Adipocyte (in vitro differentiated cells): ENCODE measurements at regions not wholly inside any gene's neighbourhood (a gene's known extent, or its start where the extent isn't known, plus 50 kb on each side); places are given as distances from the start of the nearest gene placed in this dataset.

Source experiments
- DNase-seq: peaks from one replicate; pipeline ENCODE4 v3.0.0-alpha.2; 2015; ENCODE audit warnings: low read depth
- H3K27me3 ChIP-seq: replicated peaks from 2 replicates; pipeline ENCODE4 v1.7.0; 2013; ENCODE audit warnings: mild to moderate bottlenecking, low read length, moderate library complexity; ENCODE audit not compliant: control insufficient read depth, insufficient read depth
- H3K36me3 ChIP-seq: 2 replicates; pipeline ENCODE4 v1.7.0; 2013; ENCODE audit warnings: low read length, mild to moderate bottlenecking, moderate library complexity; ENCODE audit not compliant: control insufficient read depth, insufficient read depth, severe bottlenecking
- H3K4me1 ChIP-seq: 2 replicates; pipeline ENCODE4 v1.7.0; 2013; ENCODE audit warnings: mild to moderate bottlenecking, low read length, moderate library complexity; ENCODE audit not compliant: control insufficient read depth, insufficient read depth
- H3K4me3 ChIP-seq: 2 replicates; pipeline ENCODE4 v1.7.0; 2013; ENCODE audit warnings: mild to moderate bottlenecking, low read length, moderate library complexity
- H3K9ac ChIP-seq: 2 replicates; pipeline ENCODE4 v1.7.0; 2013; ENCODE audit warnings: mild to moderate bottlenecking, low read length, moderate library complexity
- H3K9me3 ChIP-seq: 2 replicates; pipeline ENCODE4 v1.7.0; 2013; ENCODE audit warnings: mild to moderate bottlenecking, low read length, moderate library complexity; ENCODE audit not compliant: control insufficient read depth

DNA sequence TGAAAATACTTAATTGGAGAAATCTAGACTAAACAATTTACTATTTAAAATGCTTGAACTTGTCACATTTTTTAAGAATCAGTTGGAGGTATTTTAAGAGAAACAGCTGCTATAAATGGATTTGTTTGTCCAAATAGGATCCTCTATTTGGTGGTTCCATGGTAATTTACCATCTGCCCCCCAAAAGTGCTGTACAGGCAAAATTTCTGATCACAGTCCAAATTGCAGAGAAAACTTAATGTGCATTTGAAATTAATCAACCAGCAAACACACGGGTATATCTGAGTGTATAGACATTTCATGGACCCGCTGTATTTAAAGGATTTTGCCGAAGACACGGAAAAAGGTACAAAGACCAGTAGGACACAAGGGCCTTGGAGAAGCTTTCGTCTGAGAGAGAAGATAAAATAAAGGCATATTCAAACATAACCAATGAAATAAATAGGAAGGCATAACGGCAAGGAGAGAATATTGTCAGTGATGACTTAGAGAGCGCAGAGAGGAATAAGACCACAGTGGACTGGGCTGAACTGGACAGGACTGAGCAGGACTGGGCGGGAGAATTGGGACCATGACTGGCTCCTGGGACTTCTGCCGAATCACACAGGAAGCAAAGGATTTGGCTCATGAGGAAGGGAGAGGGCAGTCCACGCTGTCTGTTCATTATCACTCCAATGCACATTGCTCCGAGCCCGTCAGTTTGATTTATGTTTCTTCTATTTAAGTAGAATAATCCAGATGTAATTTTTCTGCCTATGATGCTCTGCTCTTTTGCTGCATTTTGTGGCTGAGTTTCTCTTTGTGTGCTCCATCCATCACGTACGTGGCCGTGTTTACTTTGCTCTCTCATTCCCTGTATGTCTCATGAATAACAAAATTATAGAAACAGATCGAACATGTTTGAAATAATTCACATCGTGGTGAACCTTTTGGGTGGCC lies 112.8 kb downstream of the PRLHR start:
- H3K9ac ChIP-seq = no peak overlapping the region
- DNase-seq = no peak
- no peaks in the 10 kb centered on the region for H3K9me3 ChIP-seq
- H3K27me3 ChIP-seq = no peaks in the 10 kb centered on the region
- H3K4me1 ChIP-seq = no peaks in the 10 kb centered on the region
- no peaks in the 10 kb centered on the region for H3K36me3 ChIP-seq
- H3K4me3 ChIP-seq = no peak overlapping the region

- Histone ChIP-seq H3K9me3 (no peaks in the 10 kb centered on the region), H3K4me3 (no peak overlapping the region), H3K36me3 (no peaks in the 10 kb centered on the region), H3K9ac (no peak overlapping the region), H3K27me3 (no peaks in the 10 kb centered on the region), H3K4me1 (no peaks in the 10 kb centered on the region)
- no peak for DNase-seq
These were observed 113.6 kb downstream of the PRLHR start for GRCh38 chr10:118481871-118482270.

DNA sequence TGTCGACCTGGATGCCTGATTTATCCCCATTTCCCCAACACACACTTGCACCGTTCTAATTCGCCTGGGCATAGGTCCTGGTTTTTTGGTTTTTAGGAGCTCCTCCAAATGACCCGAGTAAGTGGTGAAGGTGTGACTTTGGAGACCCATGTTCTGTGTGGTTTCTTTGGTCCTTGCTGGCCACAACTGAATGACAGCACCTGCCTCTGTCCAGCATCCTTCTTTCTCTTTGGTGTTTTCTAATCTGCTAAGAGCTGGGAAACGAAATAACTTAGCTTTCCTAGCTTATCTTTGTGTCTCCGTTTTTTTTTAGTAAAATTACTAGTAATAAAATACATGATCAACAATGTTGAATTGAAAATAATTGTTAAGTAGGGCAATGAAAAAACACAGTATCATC lies 120.2 kb downstream of the PRLHR start:
- no peaks in the 10 kb centered on the region for H3K36me3 ChIP-seq
- H3K4me1 ChIP-seq = no peaks in the 10 kb centered on the region
- H3K9me3 ChIP-seq = peaks cover 6% of the 10 kb centered on the region
- no peaks in the 10 kb centered on the region for H3K27me3 ChIP-seq
- no peak overlapping the region for H3K9ac ChIP-seq
- H3K4me3 ChIP-seq = no peak overlapping the region
- DNase-seq = no peak

- no peak overlapping the region for H3K9ac ChIP-seq
- no peaks in the 10 kb centered on the region for H3K27me3 ChIP-seq
- no peak for DNase-seq
- no peaks in the 10 kb centered on the region for H3K36me3 ChIP-seq
- H3K9me3 ChIP-seq = peaks cover 6% of the 10 kb centered on the region
- no peaks in the 10 kb centered on the region for H3K4me1 ChIP-seq
- no peak overlapping the region for H3K4me3 ChIP-seq
These were observed 121.3 kb downstream of the PRLHR start for GRCh38 chr10:118474111-118474510.

DNA sequence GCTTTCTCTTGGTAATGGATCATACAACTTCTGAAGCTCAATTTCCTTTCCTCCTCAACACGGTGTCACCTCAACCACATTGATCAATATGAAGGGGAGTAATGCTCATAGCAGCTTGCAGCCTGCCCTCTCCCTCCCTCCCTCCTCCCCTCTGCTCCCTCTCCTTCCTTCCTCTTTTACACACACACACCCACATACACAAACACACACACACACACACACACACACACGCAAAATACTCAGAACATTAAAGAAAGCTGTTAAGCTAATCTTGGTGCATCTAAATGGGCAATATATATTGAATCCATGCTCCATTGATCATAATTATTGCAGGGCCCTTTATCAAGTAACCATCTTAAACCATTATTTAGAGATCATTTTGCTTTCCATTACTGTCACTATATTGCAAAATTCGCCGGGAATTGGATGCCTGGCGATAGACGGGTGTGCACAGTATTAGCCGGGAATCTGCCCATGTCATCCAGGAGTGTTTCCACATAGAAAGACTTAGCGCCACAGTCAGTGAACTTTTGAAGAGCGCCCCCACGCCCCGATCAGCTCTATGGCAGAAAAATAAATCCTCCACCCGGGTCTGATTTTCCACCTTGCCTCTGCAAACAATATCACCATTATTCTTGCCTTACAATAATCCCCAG lies 122.0 kb downstream of the PRLHR start:
- Histone ChIP-seq H3K4me3 (no peak overlapping the region), H3K9me3 (peaks cover 6% of the 10 kb centered on the region), H3K27me3 (no peaks in the 10 kb centered on the region), H3K36me3 (no peaks in the 10 kb centered on the region), H3K4me1 (no peaks in the 10 kb centered on the region), H3K9ac (no peak overlapping the region)
- no peak for DNase-seq

- Histone ChIP-seq H3K4me1 (no peaks in the 10 kb centered on the region), H3K4me3 (no peak overlapping the region), H3K36me3 (no peaks in the 10 kb centered on the region), H3K27me3 (no peaks in the 10 kb centered on the region), H3K9ac (no peak overlapping the region), H3K9me3 (peaks cover 6% of the 10 kb centered on the region)
- DNase-seq = no peak
These were observed 122.8 kb downstream of the PRLHR start for GRCh38 chr10:118472415-118473304.

DNA sequence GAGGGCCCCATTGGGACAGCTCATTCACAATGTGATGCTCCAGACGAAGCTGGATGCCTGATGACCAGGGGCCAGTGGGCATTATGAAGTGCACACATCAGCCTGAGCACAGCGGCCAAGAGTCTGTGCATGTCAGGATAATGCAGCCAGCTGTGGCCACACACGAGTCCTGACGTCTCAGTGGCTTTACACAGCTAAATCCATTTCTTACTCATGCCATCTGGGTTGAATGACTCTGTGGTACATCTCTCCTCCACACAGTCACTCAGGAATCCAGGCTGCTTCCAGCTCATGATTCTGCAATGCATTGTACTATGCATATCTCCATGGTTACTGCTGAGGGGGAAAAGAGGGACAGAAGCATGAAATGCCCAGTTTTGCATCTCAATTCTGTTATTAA lies 123.6 kb downstream of the PRLHR start:
- H3K27me3 ChIP-seq = peaks cover 2% of the 10 kb centered on the region
- H3K36me3 ChIP-seq = no peaks in the 10 kb centered on the region
- H3K4me1 ChIP-seq = no peaks in the 10 kb centered on the region
- peak; percentile 26 for DNase-seq
- no peak overlapping the region for H3K4me3 ChIP-seq
- no peak overlapping the region for H3K9ac ChIP-seq
- H3K9me3 ChIP-seq = peaks cover 6% of the 10 kb centered on the region

- DNase-seq = no peak
- H3K27me3 ChIP-seq = peaks cover 12% of the 10 kb centered on the region
- H3K36me3 ChIP-seq = no peaks in the 10 kb centered on the region
These were observed 125.0 kb downstream of the PRLHR start for GRCh38 chr10:118470470-118470869.

DNA sequence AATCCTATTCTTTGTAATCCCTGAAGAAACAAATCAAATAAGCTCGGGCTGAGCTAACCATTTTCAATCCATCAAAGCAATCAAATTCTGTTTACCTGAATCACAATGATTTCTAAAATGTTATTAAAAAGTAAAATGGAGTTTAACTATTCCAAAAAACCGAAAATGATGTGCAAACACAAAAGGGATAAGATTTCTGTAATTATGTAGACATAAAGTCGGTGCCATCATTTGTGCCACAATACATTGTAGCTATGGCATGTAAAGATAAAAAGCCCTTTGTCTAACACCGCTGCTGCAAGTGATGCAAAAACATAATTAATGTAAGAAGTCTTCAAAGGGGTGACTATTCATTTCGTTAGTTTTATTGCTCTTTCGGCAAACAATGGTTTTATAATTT lies 125.1 kb upstream of the FAM204A start:
- H3K36me3 ChIP-seq = no peaks in the 10 kb centered on the region
- no peak for DNase-seq
- no peaks in the 10 kb centered on the region for H3K4me1 ChIP-seq
- peaks cover 25% of the 10 kb centered on the region for H3K27me3 ChIP-seq
- H3K9ac ChIP-seq = no peak overlapping the region
- H3K4me3 ChIP-seq = no peak overlapping the region
- peaks cover 6% of the 10 kb centered on the region for H3K9me3 ChIP-seq

More at GRCh38 chr10:118470470-118470869, 125.0 kb downstream of the PRLHR start:
- H3K9me3 ChIP-seq = peaks cover 6% of the 10 kb centered on the region
- H3K9ac ChIP-seq = no peak overlapping the region
- H3K4me3 ChIP-seq = no peak overlapping the region
- H3K4me1 ChIP-seq = no peaks in the 10 kb centered on the region

GRCh38 chr10:118465300-118465874 lies 123.3 kb upstream of the FAM204A start:
- no peak overlapping the region for H3K9ac ChIP-seq
- H3K4me1 ChIP-seq = no peaks in the 10 kb centered on the region
- H3K36me3 ChIP-seq = no peaks in the 10 kb centered on the region
- no peak overlapping the region for H3K4me3 ChIP-seq
- H3K9me3 ChIP-seq = no peaks in the 10 kb centered on the region
- DNase-seq = no peak
- H3K27me3 ChIP-seq = peaks cover 25% of the 10 kb centered on the region
